ENCODE measurements at regions not wholly inside any gene's neighbourhood (a gene's known extent, or its start where the extent isn't known, plus 50 kb on each side); places are given as distances from the start of the nearest gene placed in this dataset.

DNA sequence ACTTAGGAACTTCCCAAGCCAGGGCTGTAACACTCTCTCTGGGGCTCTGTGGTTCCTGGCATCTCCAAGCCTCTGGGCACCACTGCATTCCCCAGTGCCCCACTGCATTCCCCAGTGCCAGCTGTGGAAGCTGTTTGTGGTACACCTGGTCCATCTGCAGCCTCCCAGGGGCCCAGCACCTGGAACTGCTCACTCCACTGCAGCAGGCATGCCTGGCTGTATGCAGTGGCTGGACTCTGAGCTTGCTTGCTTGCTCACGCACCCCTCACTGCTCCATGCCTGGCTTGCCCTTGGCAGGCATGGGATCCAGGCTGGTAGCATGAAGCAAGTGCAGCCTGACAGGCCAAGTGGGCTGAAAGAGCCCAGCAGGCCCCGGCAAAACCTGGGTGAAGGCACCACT lies 512.1 kb downstream of the SQOR start:
- DNase-seq (ENCODE audit: low read depth, low spot score), result no peak
- no peak overlapping the region for H3K4me3 ChIP-seq (ENCODE audit: low read length)

DNA sequence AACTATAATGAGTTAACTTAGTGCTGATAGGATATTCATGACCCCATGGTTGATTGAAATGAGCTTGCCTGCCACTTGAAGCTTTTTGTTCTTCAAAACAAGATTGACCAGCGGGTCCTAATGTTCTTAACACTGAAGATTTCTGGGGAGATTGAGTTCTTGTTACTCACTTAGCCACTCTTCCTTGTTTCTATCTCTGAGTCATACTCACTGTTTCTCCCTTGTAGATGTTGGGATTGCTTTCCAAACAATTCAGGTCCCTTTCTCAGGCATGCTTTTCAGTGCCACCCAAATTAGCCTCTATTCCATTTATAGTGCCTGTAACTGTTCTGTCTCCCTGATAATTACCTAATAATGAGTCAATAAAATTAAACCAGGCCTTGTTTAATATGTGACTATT lies 517.0 kb downstream of the SQOR start:
- H3K4me3 ChIP-seq (ENCODE audit: low read length), result no peak overlapping the region

DNA sequence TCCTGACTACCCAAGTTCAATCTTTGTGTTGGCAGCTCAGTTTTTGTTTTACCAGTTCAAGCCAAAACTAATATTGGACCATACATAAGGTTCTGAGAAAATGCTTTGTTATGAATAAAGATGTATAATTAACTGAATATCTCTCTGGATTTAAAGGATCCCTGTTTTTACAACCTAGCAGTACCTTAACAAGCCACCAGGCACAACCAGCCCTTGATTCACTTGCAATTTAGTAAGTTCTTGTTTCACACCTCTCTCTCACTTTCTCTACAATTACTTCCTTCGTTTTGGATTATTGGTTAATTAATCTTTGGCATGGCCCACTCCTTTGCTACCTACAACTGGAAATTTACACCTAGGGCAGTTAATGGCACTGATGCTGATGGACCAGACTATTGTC lies 531.9 kb downstream of the SQOR start:
- DNase-seq (ENCODE audit: low read depth, low spot score), result no peak
- no peak overlapping the region for H3K4me3 ChIP-seq (ENCODE audit: low read length)

More for the DNA sequence above, 517.0 kb downstream of the SQOR start:
- DNase-seq (ENCODE audit: low read depth, low spot score), result no peak

DNA sequence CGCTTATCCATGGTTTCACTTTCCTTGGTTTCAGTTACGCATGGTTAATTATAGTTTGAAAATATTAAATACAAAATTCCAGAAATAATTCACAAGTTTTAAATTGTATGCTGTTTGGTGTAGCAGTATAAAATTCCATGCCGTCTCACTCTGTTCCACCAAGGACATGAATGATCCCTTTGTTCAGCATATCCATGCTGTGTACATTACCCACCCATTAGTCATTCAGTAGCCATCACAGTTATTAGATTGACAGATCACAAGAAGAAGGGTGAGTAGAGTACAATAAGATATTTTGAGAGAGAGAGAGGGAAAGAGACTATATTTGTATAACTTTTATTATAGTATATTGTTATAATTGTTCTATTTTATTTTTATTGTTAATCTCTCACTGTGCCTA lies 535.5 kb downstream of the SQOR start:
- no peak overlapping the region for H3K4me3 ChIP-seq (ENCODE audit: low read length)
- no peak for DNase-seq (ENCODE audit: low read depth, low spot score)

- DNase-seq (ENCODE audit: low read depth, low spot score), result no peak
- H3K4me3 ChIP-seq (ENCODE audit: low read length), result no peak overlapping the region
Observed at GRCh38 chr15:46174122-46174521, 539.3 kb downstream of the SQOR start.

DNA sequence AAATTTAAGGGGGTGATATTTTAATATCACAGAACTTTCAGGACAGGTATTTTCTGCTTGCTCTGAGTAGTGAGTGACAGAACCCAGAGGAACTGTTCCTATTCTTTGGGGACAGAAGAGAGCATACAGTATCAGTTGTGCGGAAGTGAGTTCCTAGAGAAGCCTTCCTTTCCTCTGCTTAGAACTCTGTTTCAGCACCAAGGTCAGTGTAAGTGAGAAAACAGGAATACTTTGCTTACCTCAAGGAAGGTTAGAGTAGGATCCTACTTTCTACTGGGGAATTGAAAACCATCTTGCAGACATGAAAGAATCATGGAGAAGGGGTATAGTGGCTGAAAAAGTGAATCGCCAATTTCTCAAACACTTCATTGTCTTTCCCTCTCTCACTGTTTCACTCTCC lies 542.4 kb downstream of the SQOR start:
- no peak overlapping the region for H3K4me3 ChIP-seq (ENCODE audit: low read length)
- no peak for DNase-seq (ENCODE audit: low read depth, low spot score)

GRCh38 chr15:46178138-46178537 lies 543.3 kb downstream of the SQOR start:
- H3K4me3 ChIP-seq (ENCODE audit: low read length), result no peak overlapping the region
- DNase-seq (ENCODE audit: low read depth, low spot score), result no peak

GRCh38 chr15:46207341-46207740 lies 572.5 kb downstream of the SQOR start:
- DNase-seq (ENCODE audit: low read depth, low spot score), result no peak
- no peak overlapping the region for H3K4me3 ChIP-seq (ENCODE audit: low read length)

DNA sequence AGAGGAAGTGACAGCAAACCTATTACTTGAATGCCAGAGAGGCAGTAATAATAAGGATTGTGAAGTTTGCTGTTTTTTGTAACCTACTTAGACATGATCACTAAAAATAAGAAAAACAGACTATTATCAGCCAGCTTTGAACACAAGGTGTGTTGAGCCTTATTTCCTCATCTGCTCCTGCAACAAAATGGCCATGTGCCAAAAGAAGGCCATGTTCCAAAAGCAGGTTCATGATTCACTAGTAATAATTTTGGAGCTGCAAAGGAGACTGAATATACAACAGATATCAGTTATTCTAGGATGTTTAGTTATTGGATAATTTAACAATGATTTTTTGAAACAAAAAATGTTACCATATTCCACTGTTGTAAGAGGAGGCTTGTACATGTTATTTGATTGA lies 578.7 kb downstream of the SQOR start:
- no peak overlapping the region for H3K4me3 ChIP-seq (ENCODE audit: low read length)
- DNase-seq (ENCODE audit: low read depth, low spot score), result no peak

DNA sequence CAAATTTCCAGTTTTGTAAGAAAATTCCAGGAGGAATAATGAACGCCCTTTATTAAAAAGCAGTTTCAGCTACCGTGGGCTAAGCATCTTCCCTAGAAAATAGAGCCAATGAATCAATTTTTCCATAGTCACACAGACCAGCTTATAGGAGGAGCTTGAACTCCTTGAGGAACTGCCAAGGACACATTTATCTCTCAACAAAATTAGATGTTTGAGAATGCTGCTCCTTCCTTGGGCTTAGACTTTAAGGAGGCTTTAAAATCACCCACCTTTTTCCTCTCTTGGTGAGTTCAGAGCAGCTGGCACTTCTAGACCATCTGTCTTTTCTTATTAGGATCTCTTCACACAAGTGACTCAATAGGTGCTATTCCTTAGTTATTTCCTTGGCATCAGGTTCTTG lies 588.0 kb downstream of the SQOR start:
- H3K4me3 ChIP-seq (ENCODE audit: low read length), result no peak overlapping the region
- no peak for DNase-seq (ENCODE audit: low read depth, low spot score)

DNA sequence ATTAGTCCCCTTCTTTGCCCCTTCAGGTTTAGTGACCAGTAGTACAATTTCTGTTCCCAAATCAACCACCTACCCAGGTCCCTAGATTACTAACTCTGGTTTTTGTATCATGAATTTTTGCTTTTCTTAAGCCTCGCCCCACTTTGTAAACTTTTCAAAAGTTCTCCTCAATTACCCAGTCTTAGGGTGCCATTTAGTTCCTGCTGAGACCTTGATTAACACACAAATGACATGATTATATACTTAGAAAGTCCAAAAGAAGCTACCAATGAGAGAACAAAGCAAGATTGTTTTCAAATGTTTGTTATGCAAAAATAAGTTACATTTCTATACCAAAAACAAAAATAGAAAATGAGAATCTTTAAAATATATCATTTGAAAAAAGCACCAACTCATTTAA lies 594.4 kb downstream of the SQOR start:
- H3K4me3 ChIP-seq (ENCODE audit: low read length), result no peak overlapping the region
- DNase-seq (ENCODE audit: low read depth, low spot score), result no peak

- DNase-seq (ENCODE audit: low read depth, low spot score), result no peak
- no peak overlapping the region for H3K4me3 ChIP-seq (ENCODE audit: low read length)
Observed at GRCh38 chr15:46231786-46232185, 597.0 kb downstream of the SQOR start.

DNA sequence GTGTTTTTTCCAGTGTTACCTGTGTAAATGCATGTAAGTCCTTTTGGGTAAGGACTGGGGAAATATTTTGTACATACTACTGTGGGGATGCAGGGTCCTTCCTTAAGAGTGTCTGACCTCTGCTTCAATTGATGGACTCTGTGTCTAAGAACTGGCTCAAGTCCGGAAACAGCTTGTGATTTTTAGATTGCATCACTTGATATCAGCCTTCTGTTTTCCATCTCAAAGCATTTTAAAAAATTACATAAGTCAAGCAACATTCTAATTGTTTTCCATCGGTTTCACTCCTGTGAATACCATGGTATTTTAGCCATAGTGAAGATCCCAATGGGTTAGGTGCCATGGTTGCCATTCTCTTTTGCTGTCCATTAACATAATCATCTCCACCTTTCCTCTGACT lies 597.6 kb downstream of the SQOR start:
- no peak overlapping the region for H3K4me3 ChIP-seq (ENCODE audit: low read length)
- DNase-seq (ENCODE audit: low read depth, low spot score), result no peak

GRCh38 chr15:46242935-46243334 lies 608.1 kb downstream of the SQOR start:
- DNase-seq (ENCODE audit: low read depth, low spot score), result no peak
- H3K4me3 ChIP-seq (ENCODE audit: low read length), result no peak overlapping the region

DNA sequence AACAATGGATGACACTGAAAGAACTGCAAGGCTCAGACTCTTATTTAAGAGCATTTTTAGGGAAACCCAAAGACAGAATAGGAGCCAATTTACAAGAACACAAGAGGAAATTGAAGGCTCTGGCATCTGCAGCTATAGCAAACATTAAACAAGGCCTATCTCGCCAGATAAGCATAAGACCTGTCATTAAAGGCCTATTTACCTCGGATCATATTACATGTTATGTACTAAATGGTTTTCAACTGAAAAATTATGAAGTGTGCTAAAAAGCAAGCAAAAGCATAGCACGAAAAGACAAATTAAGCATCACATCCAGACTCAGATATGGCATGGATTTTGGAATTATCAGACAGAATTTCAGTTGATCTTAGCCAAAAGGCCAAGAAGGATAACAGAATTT lies 617.1 kb downstream of the SQOR start:
- DNase-seq (ENCODE audit: low read depth, low spot score), result no peak
- H3K4me3 ChIP-seq (ENCODE audit: low read length), result no peak overlapping the region

DNA sequence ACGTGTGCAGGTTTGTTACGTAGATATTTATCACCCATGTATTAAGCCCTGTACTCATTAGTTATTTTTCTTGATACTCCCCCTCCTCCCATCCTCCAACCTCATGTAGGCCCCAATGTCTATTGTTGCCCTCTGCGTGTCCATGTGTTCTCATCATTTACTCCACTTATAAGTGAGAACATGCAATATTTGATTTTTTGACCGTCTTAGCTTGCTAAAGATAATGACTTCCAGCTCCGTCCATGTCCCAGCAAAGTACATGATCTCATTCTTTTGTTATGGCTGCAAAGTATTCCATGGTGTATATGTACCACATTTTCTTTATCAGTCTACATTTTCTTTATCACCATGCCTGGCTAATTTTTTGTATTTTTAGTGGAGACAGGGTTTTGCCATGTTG lies 623.2 kb downstream of the SQOR start:
- H3K4me3 ChIP-seq (ENCODE audit: low read length), result no peak overlapping the region
- no peak for DNase-seq (ENCODE audit: low read depth, low spot score)

DNA sequence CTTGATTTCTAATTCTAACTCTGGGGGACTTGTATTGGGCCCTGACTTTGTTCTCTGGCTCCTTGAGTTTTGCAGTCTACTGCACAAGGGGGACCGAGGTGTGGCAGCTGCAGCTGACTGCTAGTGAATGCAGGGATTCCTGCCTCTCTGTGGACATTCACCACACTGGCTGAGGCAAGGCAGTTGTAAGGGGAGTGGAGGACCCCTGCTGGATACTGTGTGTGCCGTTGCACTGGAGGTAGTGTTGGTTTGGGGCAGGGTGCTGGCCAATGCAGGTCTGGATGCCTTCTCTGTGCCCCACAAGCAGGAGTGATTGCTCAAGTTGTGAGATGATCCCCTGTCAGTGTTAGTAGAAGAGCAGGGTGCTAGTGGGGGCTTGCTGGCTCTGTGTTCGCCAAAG lies 626.1 kb downstream of the SQOR start:
- no peak overlapping the region for H3K4me3 ChIP-seq (ENCODE audit: low read length)
- no peak for DNase-seq (ENCODE audit: low read depth, low spot score)

DNA sequence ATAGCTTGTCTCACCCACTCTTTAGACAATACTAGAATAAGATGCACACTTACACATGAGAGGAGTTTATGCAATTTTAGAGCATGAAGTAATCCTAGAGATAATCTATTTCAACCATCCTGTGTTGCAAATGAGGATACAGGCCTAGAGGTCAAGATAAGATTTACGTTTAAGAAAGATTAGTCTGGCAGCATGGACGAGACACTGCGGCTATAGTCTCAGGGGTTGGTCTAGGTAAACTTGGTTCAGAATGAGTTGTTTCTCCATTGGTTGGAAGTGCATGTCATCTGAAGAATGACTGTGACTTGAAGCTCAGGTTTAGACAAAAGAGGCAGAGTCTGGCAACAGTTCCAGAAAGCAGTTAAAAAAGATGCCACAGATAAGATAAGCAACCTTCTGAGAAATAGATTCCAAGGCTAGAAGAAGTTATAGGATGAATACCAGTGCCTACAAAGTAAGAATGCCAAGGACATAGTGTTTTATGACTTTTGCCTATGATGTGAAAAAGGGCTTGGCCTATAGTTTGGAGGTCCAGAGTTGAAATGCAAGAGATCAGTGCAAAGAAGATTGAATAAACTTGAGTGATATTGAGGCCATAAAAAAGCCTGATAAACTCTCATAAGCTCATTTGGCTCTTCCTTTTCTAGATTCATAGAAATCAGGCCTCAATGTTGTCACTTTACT lies 631.0 kb downstream of the SQOR start:
- DNase-seq (ENCODE audit: low read depth, low spot score), result no peak
- no peak overlapping the region for H3K4me3 ChIP-seq (ENCODE audit: low read length)

- no peak for DNase-seq (ENCODE audit: low read depth, low spot score)
- H3K4me3 ChIP-seq (ENCODE audit: low read length), result no peak overlapping the region
Observed at GRCh38 chr15:46266661-46267060, 631.8 kb downstream of the SQOR start.

- H3K4me3 ChIP-seq (ENCODE audit: low read length), result no peak overlapping the region
- no peak for DNase-seq (ENCODE audit: low read depth, low spot score)
Observed at GRCh38 chr15:46270481-46271147, 635.8 kb downstream of the SQOR start.

- no peak overlapping the region for H3K4me3 ChIP-seq (ENCODE audit: low read length)
- DNase-seq (ENCODE audit: low read depth, low spot score), result no peak
Observed at GRCh38 chr15:46275701-46276100, 640.9 kb downstream of the SQOR start.

Data from Jurkat, Clone E6-1 (cell line).